RCC 7860 (cell line): ENCODE measurements at regions not wholly inside any gene's neighbourhood (a gene's known extent, or its start where the extent isn't known, plus 50 kb on each side); places are given as distances from the start of the nearest gene placed in this dataset.

ENCODE experiments used
- DNase-seq: peaks from one replicate; pipeline ENCODE4 v3.0.0-alpha.2; 2015; ENCODE audit warnings: low spot score
- FAIRE-seq: peaks from 2 replicates; lab custom pipeline; 2012; peaks lifted over from hg19 to GRCh38; lab: Jason Lieb, UNC

- FAIRE-seq (no peak), DNase-seq (no peak)
Observed at GRCh38 chr7:36029853-36030515, 123.1 kb upstream of the EEPD1 start.

- DNase-seq, result no peak
- no peak for FAIRE-seq
Observed at GRCh38 chr7:36032361-36032818, 120.7 kb upstream of the EEPD1 start.

GRCh38 chr7:36034020-36034419 lies 119.0 kb upstream of the EEPD1 start:
- FAIRE-seq, result no peak

DNA sequence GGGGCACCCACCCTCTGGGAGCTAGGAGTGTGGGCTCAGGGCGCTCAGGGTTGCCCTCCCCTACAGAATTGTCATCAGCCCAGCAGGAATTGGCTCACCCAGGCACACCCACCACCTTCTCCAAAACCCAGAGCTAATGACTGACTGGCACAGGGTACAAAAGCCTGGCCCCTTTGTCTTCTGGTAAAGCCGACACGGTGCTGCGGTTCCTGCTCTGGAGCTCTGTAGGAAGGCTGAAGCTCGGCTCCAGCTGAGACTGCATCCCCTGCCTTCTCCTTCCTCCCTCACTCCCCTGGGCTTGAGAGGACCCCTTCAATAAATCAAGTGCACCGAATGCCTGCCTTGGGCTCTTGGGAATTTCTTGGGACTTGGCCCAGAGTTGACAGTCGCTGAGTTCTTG lies 117.9 kb upstream of the EEPD1 start:
- no peak for DNase-seq
- no peak for FAIRE-seq

More at GRCh38 chr7:36034020-36034419, 119.0 kb upstream of the EEPD1 start:
- DNase-seq, result peak; percentile 89

DNA sequence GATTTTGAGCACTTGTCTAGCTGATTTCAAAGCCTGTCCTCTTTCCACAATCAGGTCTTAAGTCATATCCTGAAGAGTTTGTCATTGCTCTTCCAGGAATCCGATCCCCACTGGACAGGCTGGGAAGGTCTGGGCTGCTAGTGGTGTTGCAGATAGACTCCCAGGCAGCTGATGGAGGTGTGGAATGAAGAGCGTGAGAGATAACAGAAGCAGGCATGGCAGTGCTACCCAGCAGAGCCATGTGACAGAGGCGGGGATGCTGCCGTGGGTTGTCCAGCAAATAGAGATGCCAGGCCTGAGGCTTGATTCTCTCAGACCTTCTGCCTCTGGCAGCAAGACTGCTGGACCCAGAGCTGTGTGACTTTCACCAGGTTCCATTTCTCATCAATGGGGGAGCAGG lies 116.5 kb upstream of the EEPD1 start:
- FAIRE-seq (no peak), DNase-seq (no peak)

DNA sequence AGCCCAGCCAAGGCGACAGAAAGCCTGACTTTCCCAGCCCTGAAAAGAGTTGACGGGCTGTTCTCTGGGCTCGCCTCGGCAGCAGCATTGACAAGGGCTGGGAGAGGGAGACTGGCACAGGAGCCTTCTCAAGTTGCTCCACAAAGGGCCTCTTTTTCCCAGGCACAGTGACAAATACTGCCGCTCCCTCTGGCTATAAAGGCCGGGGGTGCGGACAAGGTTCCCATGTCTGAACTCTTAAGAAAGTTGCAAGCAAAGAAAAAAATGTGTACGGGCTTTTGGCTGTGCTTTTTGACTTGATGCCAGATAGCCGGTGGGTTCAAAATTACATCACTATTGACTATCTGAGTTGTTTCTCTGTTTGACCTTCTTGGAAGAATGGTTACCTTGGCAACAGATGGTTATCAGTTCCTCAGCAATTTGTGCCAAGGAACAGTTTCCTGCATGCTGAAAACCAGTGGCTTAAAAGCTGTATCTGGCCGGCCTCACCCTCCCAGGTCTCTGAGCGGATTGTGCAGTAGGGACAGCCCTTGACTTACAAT lies 115.9 kb upstream of the EEPD1 start:
- no peak for FAIRE-seq
- DNase-seq, result peak; percentile 60

DNA sequence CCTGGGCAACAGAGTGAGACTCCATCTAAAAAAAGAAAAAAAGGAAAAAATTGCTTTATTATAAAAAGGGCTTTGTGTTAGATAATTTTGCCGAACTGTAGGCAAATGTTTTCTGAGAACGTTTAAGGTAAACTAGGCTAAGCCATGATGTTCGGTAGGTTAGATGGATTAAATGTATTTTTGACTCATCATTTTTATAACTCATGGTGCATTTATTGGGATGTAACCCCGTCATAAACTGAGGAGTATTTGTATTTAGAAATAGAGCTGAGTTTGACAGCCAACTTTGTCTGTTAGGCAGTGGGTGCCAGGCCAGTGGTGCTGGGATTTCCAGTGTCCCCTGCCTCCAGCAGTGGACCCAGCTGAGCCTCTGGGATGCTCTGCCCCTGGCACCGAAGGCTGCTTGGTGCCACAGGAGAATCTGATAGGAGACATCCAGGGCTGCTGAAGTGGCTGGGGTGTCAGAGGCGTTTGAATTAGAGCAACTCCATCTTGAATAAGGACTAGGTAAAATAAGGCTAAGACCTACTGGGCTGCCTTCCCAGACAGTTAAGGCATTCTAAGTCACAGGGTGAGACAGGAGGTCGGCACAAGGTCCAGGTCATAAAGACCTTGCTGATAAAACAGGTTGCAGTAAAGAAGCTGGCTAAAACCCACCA lies 114.9 kb upstream of the EEPD1 start:
- FAIRE-seq, result no peak
- DNase-seq, result no peak

GRCh38 chr7:36039243-36039642 lies 113.8 kb upstream of the EEPD1 start:
- FAIRE-seq (no peak), DNase-seq (no peak)

GRCh38 chr7:36039671-36040070 lies 113.4 kb upstream of the EEPD1 start:
- DNase-seq (no peak), FAIRE-seq (no peak)

GRCh38 chr7:36040679-36041078 lies 112.4 kb upstream of the EEPD1 start:
- FAIRE-seq, result no peak
- no peak for DNase-seq

DNA sequence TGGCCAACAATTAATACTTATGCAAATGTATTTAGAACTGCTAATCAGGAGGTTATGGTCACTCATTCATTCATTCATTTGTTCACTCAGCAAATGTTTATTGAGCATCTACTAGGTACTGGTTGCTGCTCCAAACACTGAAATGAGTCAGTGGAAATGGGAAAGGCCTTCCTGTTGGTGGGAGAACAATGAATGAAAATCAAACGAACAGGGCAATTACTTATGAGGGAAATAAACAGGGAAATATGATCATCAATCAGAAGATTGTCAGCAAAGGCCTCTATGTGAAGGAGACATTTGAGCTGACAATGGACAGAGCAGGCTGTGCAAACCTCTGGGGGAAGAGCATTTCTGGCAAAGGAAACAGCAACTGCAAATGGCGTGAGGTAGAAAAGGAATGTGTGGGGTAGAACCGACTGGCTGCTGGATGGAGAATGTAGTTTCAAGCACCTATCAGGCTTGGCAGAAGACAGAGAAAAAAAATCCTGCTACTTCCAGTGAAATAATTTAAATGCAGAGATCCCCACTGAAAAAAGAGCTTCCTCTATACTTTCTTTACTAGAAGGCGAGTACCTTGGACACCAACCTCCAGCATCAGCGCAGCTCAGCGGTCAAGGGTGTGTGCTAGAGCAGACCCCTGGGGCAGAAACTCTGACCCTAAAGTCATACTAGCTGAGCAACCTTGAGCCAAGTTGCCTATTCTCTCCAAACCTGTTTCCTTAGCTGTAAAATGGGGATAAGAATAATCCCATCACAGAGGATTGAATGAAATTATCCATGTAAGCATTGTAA lies 108.8 kb upstream of the EEPD1 start:
- FAIRE-seq, result no peak
- DNase-seq, result no peak

- FAIRE-seq (no peak), DNase-seq (no peak)
Observed at GRCh38 chr7:36045326-36045725, 107.7 kb upstream of the EEPD1 start.

GRCh38 chr7:36045830-36046341 lies 107.2 kb upstream of the EEPD1 start:
- DNase-seq (no peak), FAIRE-seq (no peak)

- DNase-seq (no peak), FAIRE-seq (no peak)
Observed at GRCh38 chr7:36047091-36047658, 105.9 kb upstream of the EEPD1 start.

- FAIRE-seq (no peak), DNase-seq (no peak)
Observed at GRCh38 chr7:36048141-36048901, 104.7 kb upstream of the EEPD1 start.

GRCh38 chr7:36048902-36049240 lies 104.2 kb upstream of the EEPD1 start:
- no peak for FAIRE-seq
- DNase-seq, result no peak

DNA sequence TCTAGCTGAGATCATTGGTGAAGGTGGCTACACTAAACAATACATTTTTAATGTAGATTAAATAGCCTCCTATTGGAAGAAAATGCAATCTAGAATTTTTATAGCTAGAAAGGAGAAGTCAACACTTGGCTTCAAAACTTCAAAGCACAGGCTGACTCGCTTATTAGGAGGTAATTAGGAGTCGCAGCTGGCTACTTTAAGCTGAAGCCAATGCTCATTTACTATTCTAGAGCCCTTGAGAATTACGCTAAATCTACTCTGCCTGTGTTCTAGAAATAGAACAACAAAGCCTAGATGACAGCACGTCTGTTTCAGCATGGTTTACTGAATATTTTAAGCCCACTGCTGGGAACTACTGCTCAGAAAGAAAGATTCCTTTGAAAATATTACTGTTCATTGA lies 101.6 kb upstream of the EEPD1 start:
- FAIRE-seq (no peak), DNase-seq (no peak)

DNA sequence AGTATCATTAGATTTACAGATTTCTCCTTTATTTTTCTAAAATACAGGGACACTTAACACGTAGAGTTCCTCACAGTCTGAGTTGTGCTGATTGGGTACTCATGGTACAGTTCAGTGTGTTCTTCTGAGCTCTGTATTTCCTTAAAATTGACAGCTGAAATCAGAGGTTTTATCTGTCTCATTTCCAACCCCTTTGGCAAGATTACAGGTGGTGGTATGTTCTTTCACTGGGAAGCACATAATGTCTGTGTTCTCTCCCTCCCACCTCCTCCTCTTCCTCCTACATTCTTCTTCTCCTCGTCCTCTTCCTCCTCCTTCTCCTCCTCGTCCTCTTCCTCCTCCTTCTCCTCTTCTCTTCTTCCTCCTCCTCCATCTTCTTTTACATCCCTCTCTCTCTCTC lies 99.5 kb upstream of the EEPD1 start:
- DNase-seq (no peak), FAIRE-seq (no peak)

DNA sequence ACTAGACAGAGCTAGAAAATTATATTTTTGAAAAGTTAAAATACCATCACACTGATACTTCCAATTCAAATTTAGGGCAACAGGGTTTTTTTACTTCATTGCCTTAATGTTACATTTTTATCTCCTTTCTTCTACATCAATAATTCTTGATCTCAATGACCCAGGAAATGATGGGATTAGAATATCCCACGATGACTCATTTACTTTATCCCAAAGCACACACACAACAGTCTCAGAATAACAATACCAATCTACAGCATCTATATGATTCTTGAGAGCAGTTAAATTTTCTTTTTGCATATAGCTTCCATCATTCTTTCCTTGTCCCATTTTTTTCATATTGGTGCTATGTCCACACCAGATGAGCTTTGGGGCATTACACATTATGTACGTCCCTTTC lies 98.4 kb upstream of the EEPD1 start:
- FAIRE-seq (no peak), DNase-seq (no peak)

- no peak for FAIRE-seq
Observed at GRCh38 chr7:36055207-36055606, 97.8 kb upstream of the EEPD1 start.

More at GRCh38 chr7:36055207-36055606, 97.8 kb upstream of the EEPD1 start:
- no peak for DNase-seq
